HG03066 (cell line): ENCODE measurements at regions not wholly inside any gene's neighbourhood (a gene's known extent, or its start where the extent isn't known, plus 50 kb on each side); places are given as distances from the start of the nearest gene placed in this dataset.
"Not testable (repeated sequence)": the region's sequence is repeated elsewhere in the genome, so short reads cannot be mapped to it uniquely, and the experiment has no call there.

ENCODE experiments used
- ATAC-seq: cut with Tn5 transposase; IDR thresholded peaks from one replicate; pipeline ENCODE4 v1.9.1; 2021; ENCODE audit warnings: low read depth; ENCODE audit not compliant: unreplicated experiment

- no peak for ATAC-seq
Measured at GRCh38 chr4:141448490-141448889, 187.9 kb upstream of the IL15 start.

DNA sequence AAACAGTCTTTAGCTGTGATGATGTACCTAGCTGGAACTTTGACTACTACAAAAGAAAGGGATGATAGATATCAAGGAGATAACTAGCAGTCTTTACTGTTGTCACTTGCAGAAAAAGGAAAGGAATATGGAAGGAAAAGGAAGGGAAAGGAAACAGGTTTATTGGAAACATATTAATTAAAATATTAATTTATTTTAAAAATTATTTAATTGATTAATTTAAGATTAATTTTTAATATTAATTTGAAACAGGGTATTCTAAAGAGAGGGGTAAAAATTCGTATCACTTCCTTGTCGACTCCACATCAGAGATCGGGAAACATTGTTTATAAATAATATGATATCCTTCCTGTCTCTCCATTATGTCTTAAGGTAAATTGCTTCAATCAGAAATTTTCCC, 186.5 kb upstream of the IL15 start:
- no peak for ATAC-seq

DNA sequence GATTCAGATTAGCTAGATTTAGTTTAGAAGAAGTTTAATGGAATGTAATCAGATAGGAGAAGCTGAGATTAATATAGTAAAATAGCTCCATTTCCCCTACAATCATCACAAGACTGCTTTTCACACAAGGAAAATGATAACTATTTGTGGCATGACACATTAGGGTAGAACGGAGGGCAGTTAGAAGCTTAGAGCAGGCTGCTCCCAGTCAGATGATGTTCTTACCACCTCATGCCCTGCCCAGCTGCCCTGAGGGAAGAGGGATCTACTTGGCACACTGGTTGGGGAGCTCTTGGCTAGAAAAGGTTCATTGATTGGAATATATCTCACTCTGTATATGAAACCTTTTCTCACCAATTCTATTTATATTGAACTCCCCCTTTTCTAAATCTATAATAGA, 180.7 kb upstream of the IL15 start:
- ATAC-seq: no peak

- ATAC-seq: no peak
Measured at GRCh38 chr4:141457653-141458052, 178.7 kb upstream of the IL15 start.

GRCh38 chr4:141458501-141458900, 177.9 kb upstream of the IL15 start:
- no peak for ATAC-seq

- ATAC-seq: no peak
Measured at GRCh38 chr4:141459020-141459419, 177.4 kb upstream of the IL15 start.

- no peak for ATAC-seq
Measured at GRCh38 chr4:141462361-141462760, 174.0 kb upstream of the IL15 start.

DNA sequence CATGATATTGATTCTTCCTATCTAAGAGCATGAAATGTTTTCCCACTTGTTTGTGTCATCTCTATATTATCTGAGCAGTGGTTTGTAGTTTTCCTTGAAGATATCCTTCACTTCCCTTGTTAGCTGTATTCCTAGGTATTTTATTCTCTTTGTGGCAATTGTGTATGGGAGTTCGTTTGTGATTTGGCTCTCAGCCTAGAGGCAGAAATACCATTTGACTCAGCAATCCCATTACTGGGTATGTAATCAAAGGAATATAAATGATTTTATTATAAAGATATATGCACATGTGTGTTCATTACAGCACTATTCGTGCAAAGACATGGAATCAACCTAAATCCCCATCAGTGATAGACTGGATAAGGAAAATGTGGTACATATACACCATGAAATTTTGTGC, 172.7 kb upstream of the IL15 start:
- ATAC-seq: no peak

DNA sequence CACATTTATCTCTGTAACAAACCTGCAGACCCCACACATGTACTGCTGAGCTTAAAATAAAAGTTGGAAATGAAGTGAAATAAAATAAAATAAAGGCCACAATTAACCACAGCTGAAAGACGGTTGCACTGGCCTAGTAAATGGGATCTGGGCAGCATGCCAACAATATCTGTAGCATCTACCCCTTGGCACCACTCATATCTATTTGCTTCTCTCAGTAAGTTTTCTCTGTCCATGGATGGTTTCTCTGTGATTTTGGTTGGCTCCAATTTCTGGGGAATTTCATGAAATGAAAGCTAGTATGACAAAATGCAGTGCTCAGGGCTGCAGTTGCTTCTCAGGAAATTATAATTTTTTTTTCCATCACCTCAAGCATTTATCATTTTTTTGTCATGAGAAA, 172.0 kb upstream of the IL15 start:
- no peak for ATAC-seq

DNA sequence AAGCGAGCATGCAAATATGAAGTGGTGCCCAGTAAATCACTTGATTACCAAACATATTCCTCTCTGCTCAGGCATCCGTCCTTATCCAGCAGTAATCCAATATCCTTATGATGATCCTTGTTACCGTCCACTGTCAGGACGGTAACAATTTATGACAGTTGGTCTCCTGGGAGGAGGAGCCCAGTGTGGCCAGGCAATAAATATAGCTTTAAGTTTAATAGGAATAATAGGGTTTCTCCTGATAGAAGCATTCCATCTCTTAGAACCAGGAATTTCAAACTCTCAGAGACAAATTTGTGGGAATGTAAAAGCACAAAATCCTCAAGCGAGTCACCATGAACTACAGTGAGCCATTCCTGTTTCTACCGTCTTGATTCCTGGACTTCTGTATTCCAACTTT, 171.2 kb upstream of the IL15 start:
- no peak for ATAC-seq

DNA sequence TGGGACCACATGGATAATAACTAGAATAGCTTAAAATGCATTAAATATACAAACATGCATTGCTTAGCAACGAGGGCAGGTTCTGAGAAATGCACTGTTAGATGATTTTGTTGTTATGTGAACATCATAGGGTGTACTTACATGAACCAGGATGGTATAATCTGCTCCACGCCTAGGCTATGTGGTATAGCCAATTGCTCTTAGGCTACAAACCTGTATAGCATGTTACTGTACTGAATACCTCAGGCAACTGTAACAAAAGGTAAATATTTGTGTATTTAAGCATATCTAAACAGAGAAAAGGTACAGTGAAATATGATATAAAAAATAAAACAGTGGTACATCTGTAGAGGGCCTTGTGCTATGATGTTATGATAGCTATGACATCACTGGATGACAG, 169.2 kb upstream of the IL15 start:
- no peak for ATAC-seq

DNA sequence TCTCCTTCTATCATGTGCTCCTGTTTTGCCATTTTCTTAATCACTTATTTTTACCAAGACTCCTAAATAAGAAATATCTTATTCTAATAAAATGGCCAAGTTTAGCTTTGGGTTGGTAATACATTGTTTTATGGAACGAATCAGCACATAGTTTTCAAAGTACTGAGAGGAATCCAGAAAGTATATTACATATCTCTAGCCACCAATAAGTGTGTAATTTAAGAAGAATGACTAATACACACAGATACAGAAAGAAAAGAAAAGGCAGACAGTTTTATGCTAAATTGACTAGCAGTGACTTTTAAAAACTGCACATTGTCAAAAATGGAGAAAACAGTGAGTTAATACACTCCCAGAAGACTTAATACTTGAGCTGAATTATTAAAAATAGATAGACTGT, 167.0 kb upstream of the IL15 start:
- no peak for ATAC-seq

- ATAC-seq: no peak
Measured at GRCh38 chr4:141473026-141473540, 163.3 kb upstream of the IL15 start.

DNA sequence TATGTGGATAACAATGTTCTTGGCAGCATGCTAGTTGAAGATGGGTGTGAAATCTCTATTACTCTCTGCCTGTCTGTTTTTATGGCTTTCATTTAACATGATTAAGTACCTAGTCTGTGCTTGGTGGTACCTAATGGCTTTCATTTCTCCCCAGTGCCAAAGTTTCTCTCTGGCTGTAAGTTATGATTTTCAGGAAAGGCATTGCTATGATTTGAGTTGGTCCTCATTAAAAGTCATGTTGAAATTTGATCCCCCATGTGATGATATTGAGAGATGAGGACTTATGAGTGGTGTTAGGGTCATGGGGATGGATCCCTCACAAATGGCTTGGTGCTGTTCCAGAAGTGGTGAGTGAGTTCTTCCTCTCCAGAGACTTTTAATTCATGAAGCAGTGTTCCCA, 162.4 kb upstream of the IL15 start:
- ATAC-seq: no peak

- no peak for ATAC-seq
Measured at GRCh38 chr4:141480950-141481349, 155.4 kb upstream of the IL15 start.

- ATAC-seq: not testable (repeated sequence)
Measured at GRCh38 chr4:141484298-141484697, 152.1 kb upstream of the IL15 start.

DNA sequence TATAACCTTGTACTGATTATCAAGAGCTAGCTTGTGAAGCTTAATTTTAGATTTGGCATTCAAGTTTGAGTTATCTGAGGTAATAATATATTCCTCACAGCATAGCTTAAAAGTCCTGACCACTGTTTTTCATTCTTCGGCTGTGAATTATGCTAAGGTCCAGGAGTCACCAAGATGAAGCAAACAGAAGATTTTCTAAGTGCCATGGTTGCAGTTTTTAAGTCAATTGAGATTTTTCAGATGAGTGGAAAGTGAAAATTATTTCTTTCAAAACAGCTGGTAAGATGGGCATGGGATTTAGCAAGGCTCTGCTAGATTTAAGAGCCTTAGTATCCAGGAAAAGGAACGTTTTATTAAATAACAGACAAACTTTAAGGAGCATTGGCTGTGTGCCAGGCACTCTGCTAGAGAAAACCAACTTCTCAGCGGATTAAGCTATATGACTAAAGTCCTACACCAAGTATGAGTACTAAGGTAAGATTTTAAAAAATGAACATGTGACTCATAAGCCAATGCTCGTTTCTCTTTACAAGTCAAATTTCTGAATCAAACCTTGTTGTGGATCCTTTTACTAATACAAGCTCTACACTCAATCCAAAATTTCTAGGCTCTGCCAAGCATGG, 149.9 kb upstream of the IL15 start:
- no peak for ATAC-seq

- ATAC-seq: peak; percentile 67
Measured at GRCh38 chr4:141497627-141498026, 138.8 kb upstream of the IL15 start.

- no peak for ATAC-seq
Measured at GRCh38 chr4:141499261-141499853, 137.0 kb upstream of the IL15 start.

- ATAC-seq: no peak
Measured at GRCh38 chr4:141501395-141501794, 135.0 kb upstream of the IL15 start.

GRCh38 chr4:141501931-141502330, 134.5 kb upstream of the IL15 start:
- no peak for ATAC-seq

DNA sequence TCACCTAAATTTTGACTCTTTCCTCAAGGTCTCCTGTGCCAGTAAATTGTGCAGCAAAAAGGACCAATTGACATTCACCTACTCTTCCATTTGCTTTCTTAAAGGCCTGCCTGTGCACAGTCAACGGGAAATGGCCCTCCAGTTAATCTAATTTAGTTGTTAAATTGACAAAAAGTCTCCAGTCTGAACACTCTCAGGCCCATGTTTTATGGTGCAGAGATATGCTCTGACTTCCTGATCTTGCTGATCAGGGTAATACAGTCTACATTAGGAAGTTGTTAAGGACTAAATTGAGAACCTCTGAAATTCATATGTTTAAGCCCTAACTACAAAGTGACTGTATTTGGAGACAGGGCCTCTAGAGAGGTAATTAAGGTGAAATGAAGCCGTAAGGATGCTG, 133.6 kb upstream of the IL15 start:
- no peak for ATAC-seq

GRCh38 chr4:141503260-141503659, 133.1 kb upstream of the IL15 start:
- no peak for ATAC-seq
